ENCODE measurements at regions not wholly inside any gene's neighbourhood (a gene's known extent, or its start where the extent isn't known, plus 50 kb on each side); places are given as distances from the start of the nearest gene placed in this dataset.

DNA sequence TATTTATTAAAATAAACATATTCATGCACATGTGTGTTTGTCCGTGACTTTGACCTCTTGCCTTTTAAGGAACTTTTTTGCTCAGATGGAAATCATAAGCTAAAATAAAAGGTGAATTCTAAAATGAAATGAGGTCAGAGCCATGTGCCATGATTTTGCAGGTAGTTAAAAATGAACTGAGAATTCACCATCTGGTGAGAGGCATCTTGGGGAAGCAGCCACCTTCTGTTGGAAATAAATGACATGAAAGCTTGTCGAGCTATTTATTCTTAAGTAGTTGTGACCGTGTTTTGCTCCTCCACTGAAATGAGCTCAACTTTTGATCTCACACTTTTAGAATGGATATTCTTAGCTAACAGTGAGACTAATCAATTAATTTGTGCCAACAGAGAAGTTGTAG is 56.8 kb upstream of the CNOT2 start:
- TF ChIP-seq CTCF (conservative IDR thresholded peaks at IDR 0.05 in 1 of 2, IDR thresholded peaks at IDR 0.05 in 1 of 2; ENCODE audit: low read depth in 1 of 2, low read length in 2 of 2): no peak
- TF ChIP-seq EZH2 (IDR thresholded peaks at IDR 0.05; ENCODE audit: low read length, missing control alignments): no peak

All from fibroblast of lung (primary cell).